ENCODE measurements at regions not wholly inside any gene's neighbourhood (a gene's known extent, or its start where the extent isn't known, plus 50 kb on each side); places are given as distances from the start of the nearest gene placed in this dataset.

DNA sequence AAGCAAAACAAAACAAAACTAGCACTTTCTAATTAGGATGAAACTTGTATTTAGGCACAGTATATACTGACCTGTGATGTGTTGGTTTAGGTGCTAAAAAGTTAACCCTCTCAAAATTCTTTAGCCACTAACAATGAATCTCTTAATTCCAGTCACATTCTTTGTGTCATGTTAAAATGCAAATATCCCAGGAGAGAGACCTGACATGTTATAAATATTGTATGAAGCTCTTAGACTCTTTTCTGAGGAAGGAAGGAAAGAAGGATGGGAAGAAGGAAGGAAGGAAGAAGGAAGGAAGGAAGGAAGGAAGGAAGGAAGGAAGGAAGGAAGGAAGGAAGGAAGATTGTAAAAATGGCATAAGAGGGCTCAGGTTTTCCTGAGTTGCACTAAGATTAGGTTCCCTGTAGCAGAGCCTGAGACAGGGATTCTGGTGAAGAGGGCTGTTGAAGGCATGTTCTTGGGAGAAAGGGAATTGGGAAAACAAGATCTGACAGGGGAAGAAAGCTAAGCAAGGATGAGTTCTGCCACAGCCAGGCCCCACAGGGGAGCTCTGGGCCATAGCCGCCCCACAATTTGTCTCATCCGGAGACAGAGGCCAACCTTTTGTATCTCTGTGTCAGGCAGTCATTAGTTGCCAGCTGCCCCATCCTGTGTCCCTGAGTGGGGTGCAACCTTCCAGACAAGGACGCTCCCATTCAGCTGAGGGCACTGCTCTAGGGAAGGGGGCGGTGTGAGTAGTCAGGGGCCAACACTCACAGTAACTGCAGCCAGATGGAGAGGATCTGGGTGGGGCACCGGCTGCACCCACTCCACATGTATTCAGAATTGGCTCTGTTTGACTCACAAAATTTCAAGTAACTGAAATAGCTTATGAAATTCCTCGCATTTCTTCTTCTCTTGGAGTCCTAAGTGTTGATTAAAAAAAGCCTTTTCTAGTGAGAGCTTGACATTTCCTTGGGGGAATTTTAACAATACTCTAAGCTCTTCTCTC is 189.3 kb upstream of the ARG1 start:
- DNase-seq (ENCODE audit: low read depth): no peak

DNA sequence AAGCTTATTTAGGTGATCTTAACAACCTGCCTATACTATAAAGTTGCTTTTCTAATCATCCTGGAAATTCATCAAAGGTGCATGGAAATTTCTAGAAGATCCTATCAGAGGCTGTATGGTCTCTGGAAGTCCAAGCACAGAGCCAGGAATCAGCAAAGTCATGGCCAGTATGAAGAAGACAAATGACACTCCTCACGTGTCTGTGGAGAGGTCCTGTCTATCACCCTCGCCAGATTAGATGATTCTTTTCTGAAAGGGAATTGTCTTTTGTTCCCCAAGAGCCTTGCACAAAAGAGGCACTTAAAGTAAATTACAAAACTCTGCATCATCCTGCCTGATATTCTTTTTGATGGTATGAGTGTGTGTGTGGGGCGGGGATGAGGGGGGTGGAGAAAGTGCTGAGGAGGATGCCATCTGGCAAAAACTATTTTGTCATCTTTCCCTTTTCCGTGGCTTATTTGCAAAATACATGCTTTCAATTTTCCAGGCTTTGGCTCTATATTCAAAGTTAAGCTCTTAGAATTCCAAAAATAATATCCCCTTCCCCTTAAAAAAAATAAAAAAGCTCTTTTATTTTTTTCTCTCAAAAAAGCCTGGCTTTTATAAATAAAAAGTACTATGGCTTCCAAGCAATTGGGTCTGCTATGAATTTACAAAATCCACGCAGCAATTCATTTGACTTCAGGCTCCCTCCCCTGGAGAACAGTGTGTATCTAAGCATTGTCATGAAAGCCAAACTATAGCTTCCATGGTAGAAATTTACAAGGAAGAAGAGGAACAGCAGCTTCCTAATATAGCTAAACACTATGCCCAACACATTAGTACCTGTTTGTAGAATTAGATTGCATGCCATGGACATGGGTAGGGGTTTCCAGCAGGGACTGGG is 185.2 kb upstream of the ARG1 start:
- DNase-seq (ENCODE audit: low read depth): no peak

DNA sequence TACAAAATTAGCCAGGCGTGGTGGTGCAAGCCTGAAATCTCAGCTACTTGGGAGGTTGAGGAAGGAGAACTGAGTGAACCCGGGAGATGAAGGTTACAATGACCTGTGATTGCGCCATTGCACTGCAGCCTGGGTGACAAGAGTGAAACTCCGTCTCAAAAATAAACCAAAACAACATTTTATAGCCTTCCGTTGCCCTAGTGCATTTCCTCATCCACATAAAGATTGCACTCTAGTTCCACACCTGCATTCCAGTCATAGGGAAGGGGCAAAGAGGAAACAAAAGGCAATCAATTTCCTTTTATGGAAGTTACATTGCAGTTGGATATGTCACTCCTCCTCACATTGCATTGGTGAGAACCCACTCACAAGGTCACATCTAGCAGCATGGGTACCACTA is 182.7 kb upstream of the ARG1 start:
- DNase-seq (ENCODE audit: low read depth): no peak

DNA sequence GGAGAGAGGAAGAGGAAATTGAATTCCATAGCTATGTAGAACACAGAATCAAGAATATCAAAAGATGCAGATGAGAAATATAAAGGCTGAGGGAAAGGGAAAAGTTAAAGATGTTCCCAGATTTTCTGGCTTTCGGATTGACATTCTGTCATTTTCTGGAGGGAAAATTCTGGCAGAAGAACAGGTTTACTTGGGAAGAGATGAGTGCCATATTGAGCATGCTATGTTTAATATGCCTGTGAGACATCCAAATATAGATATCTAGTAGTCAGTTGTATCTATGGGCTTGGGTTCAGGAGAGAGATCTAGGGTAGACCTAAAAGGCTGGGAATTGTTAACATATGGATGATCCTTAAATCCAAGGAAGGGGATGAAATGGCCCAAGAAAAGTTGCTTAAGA is 181.9 kb upstream of the ARG1 start:
- DNase-seq (ENCODE audit: low read depth): no peak

DNA sequence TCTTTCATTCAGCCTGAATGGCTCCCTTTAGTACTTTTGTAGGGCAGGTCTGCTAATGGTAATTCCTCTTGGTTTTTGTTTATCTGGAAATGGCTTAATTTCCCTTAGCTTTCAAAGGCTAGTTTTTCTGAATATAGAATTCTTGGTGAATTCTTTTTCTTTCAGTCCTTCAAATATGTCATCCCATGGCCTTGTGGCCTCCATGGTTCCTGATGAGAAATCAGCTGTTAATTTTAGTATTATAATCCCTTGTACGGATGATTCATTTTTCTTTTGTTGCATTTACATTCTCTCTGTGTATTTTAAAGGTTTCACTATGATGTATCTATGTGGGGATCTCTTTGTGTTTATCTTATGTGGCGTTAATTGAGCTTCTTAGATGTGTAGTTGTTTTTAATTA is 179.6 kb upstream of the ARG1 start:
- no peak for DNase-seq (ENCODE audit: low read depth)

DNA sequence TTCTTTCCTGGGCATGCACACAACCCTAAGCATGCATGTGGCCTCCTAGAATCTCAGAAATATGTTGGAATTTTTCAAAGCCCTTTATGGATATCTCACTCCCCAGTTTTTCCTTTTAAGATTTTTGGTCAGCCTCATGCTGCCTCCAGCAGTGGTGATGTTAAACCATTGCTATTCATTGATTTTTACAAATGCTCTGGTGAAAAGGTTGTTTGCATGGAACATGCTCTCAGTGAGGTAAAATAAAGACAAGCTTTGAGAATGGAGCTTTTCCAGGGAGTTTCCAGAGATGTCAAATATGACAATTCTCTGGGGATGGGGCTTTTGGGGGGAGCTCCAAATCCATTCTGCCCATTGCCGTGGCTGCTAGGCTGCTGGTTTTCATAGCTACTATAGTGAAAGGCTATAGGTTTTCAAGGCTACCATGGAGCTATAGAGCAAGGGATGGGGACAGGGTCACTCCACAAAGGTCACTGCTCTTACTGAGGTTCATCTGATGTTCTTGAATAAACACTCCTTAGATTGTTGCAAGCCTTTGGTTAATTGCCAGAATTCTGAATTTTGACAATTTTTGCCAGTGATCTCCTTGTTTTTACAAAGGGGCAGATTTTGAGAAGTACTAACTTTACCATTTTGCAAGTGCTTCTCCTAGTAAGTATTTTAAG is 178.1 kb upstream of the ARG1 start:
- DNase-seq (ENCODE audit: low read depth): no peak

DNA sequence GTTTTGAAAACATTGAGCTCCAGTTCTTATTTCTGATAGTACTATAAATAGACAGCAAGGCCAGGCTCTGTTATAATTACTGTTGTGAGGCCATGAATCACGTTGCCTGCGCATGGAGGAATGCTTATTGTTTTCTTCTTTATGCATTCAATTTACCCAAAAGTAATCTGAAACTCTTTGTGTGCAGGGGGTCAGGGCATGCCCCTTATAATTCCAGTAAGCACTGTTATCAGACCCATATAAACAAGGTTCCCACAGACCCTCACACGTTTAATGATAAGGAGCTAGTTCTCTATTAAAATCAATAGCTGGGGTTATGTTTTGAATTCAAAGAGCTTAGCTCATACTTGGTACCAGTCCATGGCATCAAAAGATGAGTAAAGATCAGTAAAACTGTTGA is 174.8 kb upstream of the ARG1 start:
- DNase-seq (ENCODE audit: low read depth): no peak

DNA sequence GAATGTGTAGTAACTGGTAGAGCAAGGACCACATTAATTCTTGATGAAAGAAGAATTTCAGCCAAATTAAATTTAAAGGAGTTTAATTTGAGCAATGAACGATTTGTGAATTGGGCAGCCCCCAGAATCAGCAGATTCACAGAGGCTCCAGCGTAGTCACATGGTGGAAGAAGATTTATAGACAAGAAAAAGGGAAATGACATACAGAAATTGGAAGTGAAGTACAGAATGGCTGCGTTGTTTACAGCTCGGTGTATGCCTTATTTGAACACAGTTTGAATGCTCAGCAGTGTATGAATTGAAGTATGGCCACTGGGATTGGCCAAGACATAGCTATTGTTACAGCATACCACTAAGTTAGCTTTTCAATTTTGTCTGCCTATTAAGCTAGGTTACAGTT is 173.6 kb upstream of the ARG1 start:
- no peak for DNase-seq (ENCODE audit: low read depth)

DNA sequence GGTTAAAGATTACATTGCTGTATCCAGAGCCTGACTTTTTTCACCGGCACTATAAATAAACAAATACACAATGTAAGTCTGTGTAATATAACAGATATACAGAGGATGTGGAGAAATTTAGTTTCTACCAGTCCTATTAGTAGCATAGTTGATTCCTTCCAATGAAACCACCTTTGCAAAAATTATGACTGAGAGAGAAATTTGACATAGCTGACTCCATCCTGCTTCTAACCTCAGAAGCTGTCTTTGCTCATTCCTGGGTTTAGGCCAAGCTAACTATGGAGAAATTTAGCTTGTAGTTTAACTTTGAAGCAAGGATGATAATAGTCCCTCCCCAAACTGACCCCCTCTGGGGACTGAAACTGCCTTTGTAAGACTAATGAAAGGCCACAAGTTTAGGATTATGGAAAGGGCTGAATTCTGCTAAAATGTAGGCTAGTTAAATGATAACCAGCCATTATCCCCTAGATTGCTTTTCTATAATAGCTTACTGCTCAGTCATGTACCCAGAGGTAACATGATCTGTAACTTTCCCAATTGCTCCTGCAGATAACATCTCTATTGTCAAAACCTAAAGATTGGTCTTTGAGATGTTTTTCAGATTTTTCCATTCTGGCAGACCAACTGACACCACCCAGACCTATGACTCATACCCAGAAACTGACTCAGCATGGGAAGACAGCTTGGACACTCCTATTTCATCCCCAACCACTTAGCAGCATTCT is 172.8 kb upstream of the ARG1 start:
- peak; percentile 84 for DNase-seq (ENCODE audit: low read depth)

DNA sequence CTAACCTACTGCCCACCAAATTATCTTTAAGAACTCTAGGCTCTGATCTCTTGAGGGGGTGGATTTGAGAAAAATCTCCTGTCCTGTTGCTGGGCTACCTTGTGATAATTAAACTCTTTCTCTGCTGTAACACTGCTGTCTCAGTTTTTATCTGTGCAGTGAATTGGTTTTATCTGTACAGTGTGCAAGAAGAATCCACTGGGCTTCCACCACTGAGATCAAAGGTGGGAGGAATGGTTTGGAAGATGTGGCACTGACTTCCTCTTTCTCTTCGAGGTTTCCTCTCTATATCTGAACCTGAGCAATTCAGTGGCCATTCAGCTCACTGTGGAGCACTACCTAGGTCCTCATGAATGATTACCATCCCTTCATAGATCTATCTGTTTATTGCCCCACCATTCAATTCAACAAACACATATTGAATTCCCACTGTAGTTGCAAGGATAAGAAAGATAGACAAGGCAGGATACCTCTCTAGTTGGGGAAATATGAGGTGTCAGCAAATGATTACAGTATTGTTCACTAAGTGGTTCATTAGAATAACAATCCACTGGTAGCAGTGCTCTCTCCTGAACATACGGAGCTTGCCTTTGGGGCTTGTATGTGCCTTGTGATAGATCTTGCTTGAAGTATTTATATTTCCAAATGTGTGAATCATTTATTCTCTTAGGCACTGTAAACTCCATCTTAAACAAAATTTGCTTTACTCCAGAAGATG is 172.1 kb upstream of the ARG1 start:
- DNase-seq (ENCODE audit: low read depth): no peak

DNA sequence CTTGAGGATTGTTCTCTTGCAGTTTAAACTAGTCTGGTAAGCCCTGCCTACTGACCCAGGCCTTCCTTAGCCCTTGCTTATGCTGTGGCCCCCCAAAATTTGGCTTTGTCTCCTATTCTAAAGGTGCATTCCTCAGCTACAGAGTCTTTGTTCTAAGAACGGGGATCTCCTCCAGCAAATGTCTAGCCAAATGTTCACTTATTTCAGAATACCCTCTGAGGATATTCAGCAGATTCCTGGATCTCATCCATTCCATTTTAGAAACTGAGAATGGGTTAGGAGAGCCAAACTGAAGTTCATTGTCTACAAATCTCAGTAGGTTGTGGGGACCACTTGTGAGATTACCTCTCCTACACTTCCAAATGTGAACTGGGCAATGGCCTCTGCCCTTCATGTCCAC is 164.2 kb upstream of the ARG1 start:
- DNase-seq (ENCODE audit: low read depth): no peak

DNA sequence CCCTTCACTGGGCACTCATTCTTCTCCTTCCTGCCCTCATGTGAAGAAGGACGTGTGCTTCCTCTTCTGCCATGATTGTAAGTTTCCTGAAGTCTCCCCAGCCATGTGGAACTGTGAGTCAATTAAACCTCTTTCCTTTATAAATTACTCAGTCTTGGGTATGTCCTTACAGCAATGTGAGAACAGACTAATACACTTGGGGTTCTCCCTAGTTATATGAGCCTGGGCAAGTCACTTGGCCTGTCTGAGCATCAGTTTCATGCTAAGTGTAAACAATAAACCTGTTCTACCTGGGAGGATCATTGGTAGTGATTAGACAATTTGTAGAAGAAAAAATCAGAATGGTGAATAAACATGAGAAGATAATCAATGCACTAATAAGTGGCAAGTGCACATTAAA is 162.2 kb upstream of the ARG1 start:
- no peak for DNase-seq (ENCODE audit: low read depth)

DNA sequence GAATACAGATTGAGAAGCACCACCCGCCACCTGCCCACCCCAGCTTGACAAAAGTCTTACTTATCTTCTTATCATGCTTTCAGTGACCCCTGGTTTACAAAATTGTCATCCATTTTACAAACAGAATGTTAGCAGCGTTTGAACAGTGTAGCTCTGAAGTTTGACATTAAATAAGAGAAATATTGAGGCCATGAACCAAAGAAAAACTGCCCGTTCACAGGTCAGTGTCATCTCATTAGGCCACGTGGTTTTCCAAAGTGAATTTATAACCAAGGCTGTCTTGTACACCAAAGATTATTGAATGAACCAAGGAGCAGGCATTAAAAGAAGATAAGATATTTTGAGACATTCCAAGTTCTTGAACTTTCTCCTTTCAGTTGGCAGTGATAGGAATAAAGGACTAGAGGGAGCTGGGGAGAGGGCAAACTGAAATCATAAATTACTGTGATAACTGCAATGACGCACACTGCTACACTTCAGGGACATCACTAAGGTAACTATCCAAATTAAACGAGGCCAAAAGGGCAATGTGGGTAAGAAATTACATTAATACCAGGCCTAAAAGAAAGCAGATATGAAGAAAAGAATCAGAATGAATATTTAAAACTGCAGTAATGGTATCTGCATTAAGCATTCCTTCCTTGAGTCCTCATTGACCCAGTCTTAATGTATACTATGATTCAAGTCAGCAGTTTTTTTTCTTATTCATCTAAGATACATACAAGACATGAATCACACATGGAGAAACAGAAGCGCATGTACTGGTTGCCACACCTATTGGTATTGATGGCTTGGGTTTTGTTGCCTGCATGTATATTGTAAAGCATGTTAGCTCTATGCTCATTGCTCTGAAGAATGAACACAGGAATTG is 159.8 kb upstream of the ARG1 start:
- DNase-seq (ENCODE audit: low read depth): peak; percentile 54

DNA sequence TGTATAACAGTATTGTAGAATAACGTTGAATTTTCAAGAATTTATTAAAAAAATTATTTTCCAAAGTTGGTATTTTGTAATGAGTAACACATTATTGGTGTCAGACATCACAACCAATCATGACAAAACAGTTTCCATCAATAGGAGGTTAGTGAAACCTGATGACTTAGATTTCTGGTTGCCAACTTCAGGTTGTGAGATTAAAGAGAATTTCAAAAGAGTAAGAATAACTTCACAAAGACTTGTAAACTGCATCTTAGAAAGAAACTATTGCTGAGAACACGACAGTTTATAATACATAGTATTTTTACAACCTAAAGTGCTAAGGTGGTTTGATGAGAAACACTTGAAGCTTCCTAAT is 159.2 kb upstream of the ARG1 start:
- DNase-seq (ENCODE audit: low read depth): no peak

DNA sequence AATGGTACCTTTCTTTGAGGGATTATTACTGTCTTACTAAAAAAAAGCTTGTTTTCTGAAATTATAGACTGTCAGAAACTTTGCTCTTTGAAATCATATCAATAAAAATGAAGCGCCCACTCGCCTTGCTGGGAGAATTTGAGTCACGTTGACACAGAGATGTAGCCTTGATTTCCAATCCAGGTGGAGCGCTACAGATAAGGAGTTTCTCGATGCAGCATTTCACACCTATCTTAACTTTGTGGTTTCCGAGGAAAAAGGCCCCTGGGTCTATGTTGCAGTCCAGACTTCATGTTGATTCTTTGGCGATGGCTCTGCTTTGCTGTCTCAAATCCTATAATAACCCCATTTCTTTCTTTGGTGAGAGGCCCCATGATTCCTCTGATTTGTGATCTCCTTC is 158.1 kb upstream of the ARG1 start:
- DNase-seq (ENCODE audit: low read depth): no peak

DNA sequence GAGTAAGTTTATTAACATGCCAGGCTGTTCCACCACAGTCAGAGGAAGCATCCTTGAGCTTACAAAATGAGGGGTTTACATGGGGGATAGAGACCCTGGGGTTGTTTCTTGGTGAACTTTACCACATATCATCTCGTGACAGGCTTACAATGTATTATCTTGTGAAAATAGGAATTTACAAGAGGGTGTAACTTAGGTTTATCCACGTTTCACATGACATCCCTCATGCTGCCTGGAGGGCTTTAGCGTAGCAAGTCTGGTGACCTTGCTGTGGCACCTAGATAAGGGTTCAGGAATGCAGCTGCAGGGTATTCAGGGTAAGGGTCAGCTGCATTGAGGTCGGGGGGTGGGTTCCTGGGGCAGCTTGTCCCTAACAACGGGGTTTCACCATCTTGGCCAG is 154.6 kb upstream of the ARG1 start:
- no peak for DNase-seq (ENCODE audit: low read depth)

DNA sequence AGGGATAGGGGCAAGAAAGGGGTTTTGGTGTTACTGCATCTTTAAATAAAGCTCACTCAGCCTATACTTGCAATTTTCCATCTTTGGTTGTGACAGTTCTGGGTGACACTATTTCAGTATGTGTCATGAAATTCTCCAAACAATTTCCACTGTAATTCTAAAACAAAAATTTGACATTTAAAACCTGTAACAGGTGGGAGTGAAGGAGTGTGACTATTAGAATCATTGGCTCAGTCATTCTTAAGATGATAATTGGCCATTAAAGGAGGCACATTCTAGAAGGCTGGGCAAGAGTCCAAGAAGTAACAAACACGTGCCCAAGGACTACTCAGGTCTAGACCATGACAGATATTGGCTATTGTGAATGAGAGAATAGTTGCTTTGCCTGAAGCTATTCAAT is 153.3 kb upstream of the ARG1 start:
- DNase-seq (ENCODE audit: low read depth): no peak

DNA sequence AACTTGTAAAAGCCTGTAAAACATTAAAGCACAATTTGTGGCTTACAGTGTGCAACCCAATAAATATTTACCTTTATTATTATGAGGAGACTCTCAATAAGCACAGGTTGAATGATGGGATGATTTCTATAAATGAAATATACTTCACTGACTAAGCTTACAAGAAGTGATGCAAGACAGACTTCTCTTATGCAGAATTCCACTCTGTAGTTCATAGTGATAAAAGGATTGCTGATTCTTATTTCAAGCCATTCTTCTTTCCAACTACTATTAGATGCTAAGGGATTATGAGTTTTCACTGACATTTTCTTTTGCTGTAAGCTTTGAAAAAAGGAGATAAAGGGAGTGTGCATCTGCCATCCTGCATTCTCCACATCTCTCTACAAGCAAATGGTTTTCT is 149.0 kb upstream of the ARG1 start:
- no peak for DNase-seq (ENCODE audit: low read depth)

DNA sequence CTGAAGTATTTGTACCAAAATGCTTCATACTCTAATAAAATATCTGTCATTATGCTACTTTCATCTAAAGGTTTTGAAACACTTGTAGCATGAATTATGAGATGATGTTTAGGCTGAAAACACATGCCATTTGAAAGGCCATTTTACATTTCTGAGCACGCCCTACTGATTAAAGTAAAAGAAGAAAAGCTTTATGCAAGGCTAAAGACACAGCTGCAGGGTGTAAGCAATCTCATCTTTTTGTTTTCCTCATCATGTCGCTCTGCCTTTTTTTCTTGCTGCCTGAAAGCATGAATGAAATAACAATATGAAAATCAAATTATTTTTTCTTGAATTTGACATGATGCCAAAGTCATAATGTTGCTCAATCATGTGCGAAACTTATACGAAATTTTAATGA is 148.6 kb upstream of the ARG1 start:
- no peak for DNase-seq (ENCODE audit: low read depth)

DNA sequence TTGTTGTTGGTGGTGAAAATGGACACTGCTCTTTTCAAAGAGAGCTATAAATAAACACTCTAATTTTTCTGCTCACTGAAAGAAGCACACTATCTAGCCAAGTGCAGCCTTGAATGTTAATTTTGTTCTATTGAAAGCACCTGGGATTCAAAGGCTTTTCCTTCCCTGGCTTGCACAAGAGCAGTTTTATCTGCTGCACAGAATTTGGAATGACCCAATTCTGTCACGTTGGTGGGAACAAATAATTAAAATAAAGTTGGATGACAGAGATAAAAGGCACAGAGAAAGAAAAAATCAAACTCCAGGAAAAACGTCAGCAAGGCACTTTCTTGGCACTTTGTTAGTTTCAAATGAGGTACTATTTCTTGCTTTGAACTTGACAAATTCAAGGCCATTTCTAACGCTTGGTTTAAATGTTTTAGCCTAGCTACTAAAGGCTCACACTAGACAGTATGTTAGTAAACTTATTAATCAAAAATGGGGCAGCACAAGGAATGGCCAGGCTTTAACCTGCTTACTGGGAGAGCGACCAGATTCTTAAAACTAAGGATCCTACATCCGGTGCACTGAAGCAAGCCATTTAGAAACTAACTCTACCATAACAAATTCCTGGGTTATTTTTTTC is 145.5 kb upstream of the ARG1 start:
- DNase-seq (ENCODE audit: low read depth): no peak
